Pancreas (tissue), 10 donors: ENCODE measurements at regions not wholly inside any gene's neighbourhood (a gene's known extent, or its start where the extent isn't known, plus 50 kb on each side); places are given as distances from the start of the nearest gene placed in this dataset.
A peak's percentile ranks its signal among the peaks of the same experiment; 100 is the strongest.
"Not testable (repeated sequence)": the region's sequence is repeated elsewhere in the genome, so short reads cannot be mapped to it uniquely, and the experiment has no call there.

Source experiments
- ATAC-seq, 4 donors: fragments of 200-7000 bp; cut with Tn5 transposase; one replicate each; pipeline versions ENCODE4 v1.8.0 to v1.9.1; 2020; ENCODE audit warnings: mild to moderate bottlenecking in 4 of 4, moderate library complexity in 4 of 4
- DNase-seq, 6 donors: peaks; one replicate each; pipeline ENCODE4 v3.0.0-alpha.2; 2020
- FAIRE-seq: peaks from 2 replicates; lab custom pipeline; 2012; peaks lifted over from hg19 to GRCh38; lab: Jason Lieb, UNC
- H3K27ac ChIP-seq, 4 donors: fragments of 200-600 bp; sonication (generic); 1 replicate in 3 of 4; 2 replicates in 1 of 4; pipeline versions ENCODE4 v1.5.0 to v1.8.0; 2020
- H3K27me3 ChIP-seq, 4 donors: fragments of 200-600 bp; one replicate each; pipeline ENCODE4 v1.8.0; 2021
- H3K36me3 ChIP-seq, 3 donors: fragments of 200-600 bp; sonication (generic) in 1 of 3; one replicate each; pipeline versions ENCODE4 v1.5.0 to v1.8.0; 2020 to 2021
- H3K4me1 ChIP-seq, 3 donors: fragments of 200-600 bp; one replicate each; pipeline ENCODE4 v1.8.0; 2021
- H3K4me3 ChIP-seq, 4 donors: fragments of 200-600 bp; sonication (generic) in 2 of 4; one replicate each; pipeline versions ENCODE4 v1.5.0 to v1.8.0; 2020 to 2021
- H3K9me3 ChIP-seq, 4 donors: fragments of 200-600 bp; one replicate each; pipeline ENCODE4 v1.8.0; 2021
- CTCF ChIP-seq, 4 donors: fragments of 200-600 bp; sonication (generic) in 3 of 4; IDR thresholded peaks; one replicate each; pipeline versions ENCODE4 v1.5.0 to v1.8.0; 2021; ENCODE audit warnings: antibody characterized with exemption in 4 of 4
- WGBS, 2 donors: extraction: QIAGEN DNeasy Blood & Tissue Kit; methylation state at CpG; one replicate each; pipeline ENCODE4 v1.1.7; 2013; 5-methylcytosine and 5-hydroxymethylcytosine counted together
- intact Hi-C, 3 donors: fragments of 100-400 bp; cut with DNase I; formaldehyde crosslinking; loops; one replicate each; pipeline versions ENCODE4 v1.11.1 to v1.14.2; 2022
- donor health status: healthy with polysubstance abuse.
- donor health status: DM: no; HTN: no; CAD: no; lungs with moderate emphysema.
- donor health status: DM: no; HTN: no; CAD: no.
- donor health status: control.
- donor health status: control.
- donor health status: Bipolar disorder and iron deficiency.
- donor health status: DM: yes; HTN: yes; CAD: no.
- donor health status: DM: no; HTN: no; CAD: no.
- donor health status: DM: no; HTN: no; CAD: no.
- donor health status: DM: yes; HTN: yes; CAD: no.

GRCh38 chr4:68720723-68721122 lies 50.3 kb upstream of the UGT2B15 start:
- H3K9me3 ChIP-seq, H3K27me3 ChIP-seq, H3K36me3 ChIP-seq, DNase-seq, ATAC-seq, intact Hi-C loops, H3K27ac ChIP-seq, FAIRE-seq, H3K4me3 ChIP-seq: not testable (repeated sequence)
- peaks cover 4 to 22% (median 20%) of the 10 kb centered on the region in 3 donors for H3K4me1 ChIP-seq
- WGBS, 2 donors = 94 to 95% methylated on average over 6 of the region's 6 CpGs

- Histone ChIP-seq H3K27me3 (no peaks in the 10 kb centered on the region), H3K9me3 (no peaks in the 10 kb centered on the region), H3K4me3 (no peak overlapping the region), H3K27ac (no peak overlapping the region), H3K36me3 (no peaks in the 10 kb centered on the region), H3K4me1 (peaks cover 0 to 7% (median 6%) of the 10 kb centered on the region in 3 donors)
- 64 to 69% methylated on average over 7 of the region's 7 CpGs for WGBS, 2 donors
- DNase-seq (peak in 1 of 6 donors; percentile 18), ATAC-seq (peak in 1 of 4 donors; percentile 28), FAIRE-seq (no peak)
- TF ChIP-seq CTCF (IDR thresholded peaks at IDR 0.05) = no peak
- intact Hi-C loops = no loop called here
Measured at GRCh38 chr4:68724426-68724825, 54.0 kb upstream of the UGT2B15 start.

- DNase-seq (no peak), FAIRE-seq (no peak), ATAC-seq (no peak)
- TF ChIP-seq CTCF (IDR thresholded peaks at IDR 0.05) = no peak
- intact Hi-C loops = no loop called here
- no peaks in the 10 kb centered on the region for H3K27me3 ChIP-seq
- 95% methylated on average over 12 of the region's 12 CpGs for WGBS, 2 donors
- H3K27ac ChIP-seq = no peak overlapping the region
- no peaks in the 10 kb centered on the region for H3K9me3 ChIP-seq
- peaks cover 0 to 3% (median 2%) of the 10 kb centered on the region in 3 donors for H3K4me1 ChIP-seq
- H3K4me3 ChIP-seq = no peak overlapping the region
- H3K36me3 ChIP-seq = no peaks in the 10 kb centered on the region
Measured at GRCh38 chr4:68724922-68725321, 54.5 kb upstream of the UGT2B15 start.

- no peak overlapping the region for H3K4me3 ChIP-seq
- FAIRE-seq = peak; percentile 92
- H3K27me3 ChIP-seq = no peaks in the 10 kb centered on the region
- peaks cover 16 to 26% (median 24%) of the 10 kb centered on the region in 3 donors for H3K4me1 ChIP-seq
- TF ChIP-seq CTCF (IDR thresholded peaks at IDR 0.05) = no peak
- 5 to 7% methylated on average over 5 of the region's 5 CpGs for WGBS, 2 donors
- H3K36me3 ChIP-seq = no peaks in the 10 kb centered on the region
- DNase-seq = peak in 4 of 6 donors; percentile 19 to 65 (median 60)
- H3K9me3 ChIP-seq = no peaks in the 10 kb centered on the region
- H3K27ac ChIP-seq = peak overlapping the region in 3 of 4 donors; percentile 36 to 81 (median 80)
- intact Hi-C loops = no loop called here
- peak; percentile 90 to 94 (median 92) for ATAC-seq
Measured at GRCh38 chr4:68732653-68733466, 62.4 kb upstream of the UGT2B15 start.

- H3K36me3 ChIP-seq = no peaks in the 10 kb centered on the region
- no peak for DNase-seq
- H3K4me1 ChIP-seq = peaks cover 16 to 26% (median 24%) of the 10 kb centered on the region in 3 donors
- H3K27me3 ChIP-seq = no peaks in the 10 kb centered on the region
- TF ChIP-seq CTCF (IDR thresholded peaks at IDR 0.05) = no peak
- peak overlapping the region in 1 of 4 donors; percentile 14 for H3K4me3 ChIP-seq
- H3K9me3 ChIP-seq = no peaks in the 10 kb centered on the region
- ATAC-seq = peak in 2 of 4 donors; percentile 14 to 20
- peak overlapping the region; percentile 12 to 81 (median 48) for H3K27ac ChIP-seq
- 10 to 15% methylated on average over 1 of the region's 1 CpG for WGBS, 2 donors
- FAIRE-seq = no peak
- intact Hi-C loops = no loop called here
Measured at GRCh38 chr4:68734095-68734494, 63.6 kb upstream of the UGT2B15 start.
